NCI-H2029 (cell line): ENCODE measurements at regions not wholly inside any gene's neighbourhood (a gene's known extent, or its start where the extent isn't known, plus 50 kb on each side); places are given as distances from the start of the nearest gene placed in this dataset.
"Not testable (repeated sequence)": the region's sequence is repeated elsewhere in the genome, so short reads cannot be mapped to it uniquely, and the experiment has no call there.

Experiments
- DNase-seq: peaks from one replicate; lab custom pipeline; 2025; lab: John Stamatoyannopoulos, UW

- DNase-seq, result peak; percentile 67
Observed at GRCh38 chr9:100714372-100715099, 136.7 kb downstream of the CAVIN4 start.

GRCh38 chr9:100715100-100715380, 137.2 kb downstream of the CAVIN4 start:
- no peak for DNase-seq

- no peak for DNase-seq
Observed at GRCh38 chr9:100718717-100719116, 140.8 kb downstream of the CAVIN4 start.

GRCh38 chr9:100720922-100721321, 143.0 kb downstream of the CAVIN4 start:
- DNase-seq, result no peak

- DNase-seq, result no peak
Observed at GRCh38 chr9:100724886-100725285, 147.0 kb downstream of the CAVIN4 start.

GRCh38 chr9:100725371-100725770, 147.5 kb downstream of the CAVIN4 start:
- DNase-seq, result no peak

- DNase-seq, result no peak
Observed at GRCh38 chr9:100729336-100729895, 151.5 kb downstream of the CAVIN4 start.

- no peak for DNase-seq
Observed at GRCh38 chr9:100730086-100730485, 152.2 kb downstream of the CAVIN4 start.

GRCh38 chr9:100731038-100731556, 153.2 kb downstream of the CAVIN4 start:
- DNase-seq, result no peak

GRCh38 chr9:100731557-100731956, 153.7 kb downstream of the CAVIN4 start:
- no peak for DNase-seq

GRCh38 chr9:100739208-100739607, 161.3 kb downstream of the CAVIN4 start:
- no peak for DNase-seq

GRCh38 chr9:100739666-100740065, 161.8 kb downstream of the CAVIN4 start:
- no peak for DNase-seq

GRCh38 chr9:100748930-100749329, 171.1 kb downstream of the CAVIN4 start:
- not testable (repeated sequence) for DNase-seq

GRCh38 chr9:100756217-100756616, 178.3 kb downstream of the CAVIN4 start:
- DNase-seq, result peak; percentile 87

- no peak for DNase-seq
Observed at GRCh38 chr9:100759215-100759614, 181.3 kb downstream of the CAVIN4 start.

- DNase-seq, result no peak
Observed at GRCh38 chr9:100761276-100761802, 183.5 kb downstream of the CAVIN4 start.

GRCh38 chr9:100774326-100774725, 196.4 kb downstream of the CAVIN4 start:
- no peak for DNase-seq

- no peak for DNase-seq
Observed at GRCh38 chr9:100774962-100775361, 197.1 kb downstream of the CAVIN4 start.

GRCh38 chr9:100775912-100776311, 198.0 kb downstream of the CAVIN4 start:
- no peak for DNase-seq

- no peak for DNase-seq
Observed at GRCh38 chr9:100784755-100785154, 206.9 kb downstream of the CAVIN4 start.

GRCh38 chr9:100785946-100786345, 208.1 kb downstream of the CAVIN4 start:
- no peak for DNase-seq

- DNase-seq, result no peak
Observed at GRCh38 chr9:100794738-100795269, 216.9 kb downstream of the CAVIN4 start.

- no peak for DNase-seq
Observed at GRCh38 chr9:100803956-100804355, 224.6 kb upstream of the PLPPR1 start.
